NOMO-1 (cell line): ENCODE measurements at regions not wholly inside any gene's neighbourhood (a gene's known extent, or its start where the extent isn't known, plus 50 kb on each side); places are given as distances from the start of the nearest gene placed in this dataset.

ENCODE experiments used
- DNase-seq, 2 experiments: peaks; one replicate each; lab custom pipeline; 2025; ENCODE audit not compliant: unreplicated experiment in 2 of 2; lab: John Stamatoyannopoulos, UW

DNA sequence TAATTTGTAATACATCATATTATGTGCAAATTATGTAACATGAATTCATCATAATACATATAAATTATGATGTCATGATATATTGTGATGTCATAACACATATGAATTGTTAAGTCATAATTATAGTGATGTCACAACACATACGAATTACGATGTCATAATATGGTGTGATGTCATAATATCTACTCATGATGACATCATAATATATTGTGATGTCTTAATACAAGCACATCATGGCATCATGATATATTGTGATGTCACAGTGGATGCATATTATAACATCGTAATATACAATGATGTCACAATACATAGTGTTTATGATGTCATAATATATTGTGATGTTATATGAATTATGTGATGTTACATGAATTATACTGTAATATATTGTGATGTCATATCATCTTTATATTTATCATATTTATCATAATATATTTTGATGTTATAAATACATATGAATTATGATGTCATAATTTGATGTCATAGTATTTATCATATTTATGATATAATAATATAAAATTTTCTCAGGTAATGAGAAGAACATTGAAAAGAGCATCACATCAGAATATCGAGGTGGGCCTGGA lies 1793.0 kb downstream of the TP53TG3F start:
- no peak for DNase-seq

DNA sequence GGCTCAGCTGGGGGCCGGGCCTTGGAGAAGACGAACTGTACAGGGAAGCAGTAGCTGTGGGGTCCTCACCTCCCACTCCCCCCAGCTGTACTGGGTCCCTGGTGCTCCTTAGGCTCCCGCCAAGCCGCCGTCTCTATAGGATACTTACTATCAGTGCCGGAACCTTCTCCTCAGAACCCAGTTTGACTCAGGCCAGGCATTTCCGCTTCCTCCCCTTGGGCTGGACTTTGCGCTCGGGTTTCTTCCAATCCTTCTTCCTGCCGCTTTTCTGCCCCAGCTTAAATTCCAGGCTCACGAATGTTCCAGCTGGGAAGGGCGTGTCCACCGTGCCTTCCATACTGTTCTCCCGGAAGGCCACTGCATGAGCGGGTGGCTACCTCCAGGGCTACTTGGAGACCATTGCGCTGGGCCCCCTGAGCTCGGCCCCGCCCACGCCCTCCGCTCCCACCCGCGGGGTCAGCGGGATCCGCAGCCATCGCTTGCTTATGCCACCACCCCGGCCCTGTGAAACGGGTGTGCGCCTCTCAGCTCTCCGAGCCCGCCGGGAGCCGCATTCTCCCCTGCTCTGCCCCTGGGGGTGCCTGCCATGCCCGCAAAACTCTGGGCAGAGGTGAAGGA lies 1795.9 kb downstream of the TP53TG3F start:
- no peak for DNase-seq

DNA sequence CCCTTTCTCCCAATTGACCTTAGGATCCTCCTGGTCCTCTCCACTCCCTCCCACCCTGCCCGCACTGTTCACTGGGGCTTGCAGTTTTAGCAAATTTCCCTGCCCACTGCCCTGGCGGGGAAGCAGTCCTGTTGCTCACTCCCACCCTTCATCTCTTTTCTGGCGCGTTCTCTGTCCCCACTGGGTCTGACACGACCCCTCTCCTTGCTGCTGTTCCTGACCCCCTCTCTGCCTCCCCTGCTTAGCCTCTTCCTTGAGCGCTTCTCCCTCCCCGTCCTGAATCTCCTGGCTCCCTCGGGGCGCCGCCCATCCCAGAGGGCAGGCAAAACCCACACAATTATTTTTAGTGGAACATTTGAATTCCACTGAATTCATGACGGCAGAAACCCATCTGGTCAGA lies 1796.4 kb downstream of the TP53TG3F start:
- DNase-seq: no peak

GRCh38 chr16:35258381-35258780 lies 1799.0 kb downstream of the TP53TG3F start:
- DNase-seq: no peak

DNA sequence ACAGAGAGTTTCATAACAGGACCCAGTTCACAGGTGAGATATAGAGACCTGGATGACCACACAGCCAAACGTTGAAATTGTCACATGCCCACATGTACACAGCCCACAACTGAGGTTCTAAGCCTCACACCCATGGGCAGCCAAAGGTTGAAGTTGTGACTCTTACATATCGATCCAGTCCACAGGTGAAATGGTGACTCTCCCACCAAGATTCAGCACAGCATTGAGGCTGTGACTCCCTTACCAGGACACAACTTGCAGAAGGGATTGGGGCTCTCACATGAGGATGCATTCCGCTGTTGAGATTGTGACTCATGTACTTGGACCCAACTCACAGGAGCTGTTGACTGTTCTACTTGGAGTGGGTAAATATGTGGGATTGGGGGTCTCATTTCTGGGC lies 1836.4 kb downstream of the TP53TG3F start:
- no peak for DNase-seq

- no peak for DNase-seq
Observed at GRCh38 chr16:35296962-35297653, 1837.7 kb downstream of the TP53TG3F start.

DNA sequence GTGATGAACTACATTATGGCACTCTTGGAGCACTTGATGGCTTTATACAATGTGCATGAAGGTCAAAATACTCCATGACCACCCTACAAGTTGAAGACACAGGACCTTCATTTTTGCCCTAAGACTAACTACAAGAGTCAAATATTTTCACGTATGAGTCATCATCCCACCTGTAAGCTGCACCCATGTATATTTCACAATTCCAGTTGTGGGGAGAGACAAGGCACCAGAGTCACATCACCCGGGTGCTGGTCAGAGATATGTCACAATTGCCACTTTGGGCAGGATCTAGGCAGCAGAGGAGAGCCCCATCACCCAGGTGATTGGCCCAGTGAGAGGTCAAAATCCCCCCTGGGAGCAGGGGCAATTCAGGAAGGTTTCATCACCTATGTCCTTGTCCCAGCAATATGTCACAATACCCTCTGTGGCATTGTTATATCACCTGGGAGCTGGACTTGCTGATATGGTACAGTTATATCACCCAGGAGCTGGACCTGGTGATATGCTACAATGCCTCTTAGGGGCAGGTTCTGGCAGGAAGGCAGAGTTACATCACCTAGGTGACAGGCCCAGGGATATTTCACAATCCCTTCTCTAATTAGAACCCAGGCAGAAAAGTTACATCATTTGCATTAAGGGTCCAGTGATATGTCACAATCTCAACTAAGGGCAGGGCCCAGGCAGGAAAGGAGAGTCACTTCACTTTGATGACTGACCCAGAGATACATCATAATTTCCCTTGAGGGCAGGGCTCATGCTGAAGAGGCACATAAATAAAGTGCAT lies 1839.2 kb downstream of the TP53TG3F start:
- no peak for DNase-seq

- DNase-seq: no peak
Observed at GRCh38 chr16:35302859-35303258, 1843.4 kb downstream of the TP53TG3F start.

DNA sequence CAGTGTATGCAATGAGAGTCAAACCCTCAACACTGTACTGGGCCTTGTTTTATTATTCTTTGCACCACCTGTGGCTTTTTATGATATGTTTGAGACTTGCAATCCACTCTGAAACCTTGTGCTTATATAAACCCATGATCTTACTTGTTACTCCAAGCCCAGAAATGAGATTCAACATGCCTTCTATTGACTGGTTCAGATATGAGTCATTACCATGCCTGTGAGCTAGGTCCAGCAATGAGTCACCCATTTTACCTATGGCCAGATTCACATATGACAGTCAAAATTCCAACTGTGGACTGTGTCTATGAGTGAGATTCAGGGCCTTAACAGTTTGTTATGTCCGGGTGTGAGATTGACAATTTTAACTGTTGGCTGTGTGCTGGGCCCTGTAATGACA lies 1846.1 kb downstream of the TP53TG3F start:
- DNase-seq: no peak

GRCh38 chr16:35306915-35307314 lies 1847.5 kb downstream of the TP53TG3F start:
- no peak for DNase-seq

- DNase-seq: no peak
Observed at GRCh38 chr16:35308674-35309073, 1849.3 kb downstream of the TP53TG3F start.

DNA sequence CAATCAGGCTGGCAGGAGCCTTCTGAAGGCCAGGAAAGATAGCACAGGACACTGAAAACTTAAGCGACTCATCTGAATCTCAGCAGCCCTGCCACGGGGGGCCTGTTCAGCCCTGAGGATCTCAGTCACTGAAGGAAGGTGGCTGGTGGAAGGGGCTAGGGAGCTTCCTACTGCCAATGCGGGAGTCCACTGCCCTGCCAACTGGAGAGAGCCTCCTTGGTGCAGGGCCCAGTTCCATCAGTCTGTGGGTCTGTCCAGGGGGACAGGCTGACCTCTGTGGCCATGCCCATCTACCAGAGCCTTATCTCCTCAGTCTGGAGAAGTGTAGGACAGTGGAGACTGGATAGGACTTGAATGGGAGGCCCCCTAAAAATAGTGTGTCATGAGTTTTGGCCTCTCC lies 1851.6 kb downstream of the TP53TG3F start:
- no peak for DNase-seq

- no peak for DNase-seq
Observed at GRCh38 chr16:35311475-35311874, 1852.1 kb downstream of the TP53TG3F start.

GRCh38 chr16:35314298-35314697 lies 1854.9 kb downstream of the TP53TG3F start:
- DNase-seq: no peak

DNA sequence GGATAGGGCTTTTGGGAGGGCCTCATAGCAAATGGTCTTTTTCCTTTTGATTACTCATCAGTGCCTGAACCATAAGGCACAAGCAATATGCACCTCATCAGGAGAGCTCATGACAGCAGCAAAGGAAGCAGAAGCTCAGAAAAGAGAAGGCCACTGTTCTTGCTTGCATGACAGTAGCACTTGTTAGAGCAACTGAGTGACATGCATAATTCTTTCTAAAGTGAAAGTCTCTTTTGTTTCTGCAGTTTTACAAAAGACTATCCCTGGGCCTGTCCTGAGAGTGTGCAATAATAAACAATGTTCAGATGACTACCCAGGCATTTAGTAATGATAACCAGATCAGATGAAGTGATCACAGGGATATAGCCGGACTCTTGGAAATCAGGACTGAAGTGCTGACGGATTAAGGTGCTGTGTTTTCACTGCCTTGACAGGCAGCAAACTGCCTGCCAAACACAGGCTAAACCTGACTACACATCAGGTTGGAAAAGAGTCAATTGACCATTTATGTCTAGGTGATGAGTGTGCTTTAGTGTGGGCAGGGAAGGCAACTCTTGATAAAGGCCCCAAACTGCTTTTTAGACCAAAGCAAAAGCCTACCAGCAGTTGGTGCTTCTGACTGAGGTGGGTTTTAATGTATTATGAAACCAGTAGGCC lies 1860.3 kb downstream of the TP53TG3F start:
- no peak for DNase-seq

DNA sequence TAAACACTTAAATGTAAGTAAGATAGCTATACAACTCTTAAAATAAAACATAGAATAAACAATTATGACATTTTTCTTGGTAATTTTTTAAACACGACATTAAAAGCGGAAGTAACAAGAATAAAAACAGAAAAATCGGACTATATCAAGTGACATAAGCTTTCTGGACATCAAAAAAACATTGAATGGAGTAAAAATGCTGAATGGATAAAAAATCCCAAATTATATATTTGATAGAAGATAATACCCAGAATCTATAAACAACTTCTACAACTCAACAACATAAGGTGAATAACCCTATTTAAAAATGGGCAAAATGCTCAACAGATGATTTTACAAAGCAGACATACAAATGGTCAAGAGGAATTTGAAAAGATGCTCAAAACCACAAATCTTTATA lies 1866.5 kb downstream of the TP53TG3F start:
- no peak for DNase-seq

- no peak for DNase-seq
Observed at GRCh38 chr16:35339337-35339736, 1879.9 kb downstream of the TP53TG3F start.

- no peak for DNase-seq
Observed at GRCh38 chr16:35342012-35342411, 1882.6 kb downstream of the TP53TG3F start.

GRCh38 chr16:35344012-35344762 lies 1884.8 kb downstream of the TP53TG3F start:
- DNase-seq: no peak

- DNase-seq: no peak
Observed at GRCh38 chr16:35352431-35352830, 1893.0 kb downstream of the TP53TG3F start.
